ENCODE measurements at regions not wholly inside any gene's neighbourhood (a gene's known extent, or its start where the extent isn't known, plus 50 kb on each side); places are given as distances from the start of the nearest gene placed in this dataset.

- no peak overlapping the region for H3K27ac ChIP-seq (ENCODE audit: low read depth in 1 of 2, low read length in 2 of 2)
- no peaks in the 10 kb centered on the region for H3K4me1 ChIP-seq (ENCODE audit: control insufficient read depth in 4 of 4, insufficient read depth in 4 of 4, low read length in 3 of 4)
- no peak overlapping the region for H3K4me3 ChIP-seq (ENCODE audit: low read depth in 1 of 3, low read length in 3 of 3)
- no peak for TF ChIP-seq YY1 (IDR thresholded peaks at IDR 0.05)
- no peak for TF ChIP-seq REST (IDR thresholded peaks at IDR 0.05)
- no peak for TF ChIP-seq HNF4G (IDR thresholded peaks at IDR 0.05)
- TF ChIP-seq ZBTB33 (IDR thresholded peaks at IDR 0.05): no peak
- TF ChIP-seq RAD21 (IDR thresholded peaks at IDR 0.05): no peak
- TF ChIP-seq FOXA1 (IDR thresholded peaks at IDR 0.05): no peak
- TF ChIP-seq SP1 (IDR thresholded peaks at IDR 0.05): no peak
- TF ChIP-seq JUND (IDR thresholded peaks at IDR 0.05): no peak
- H3K27me3 ChIP-seq (ENCODE audit: control insufficient read depth in 4 of 4, insufficient read depth in 4 of 4, low read length in 3 of 4): peaks cover 0 to 4% (median 0%) of the 10 kb centered on the region in 4 donors
- no peaks in the 10 kb centered on the region for H3K36me3 ChIP-seq (ENCODE audit: control insufficient read depth in 4 of 4, insufficient read depth in 3 of 4, low read depth in 1 of 4, low read length in 3 of 4)
- no peak for DNase-seq (ENCODE audit: low spot score)
- H3K9me3 ChIP-seq (ENCODE audit: control insufficient read depth in 4 of 4, low read length in 3 of 4): no peaks in the 10 kb centered on the region
- H3K9ac ChIP-seq (ENCODE audit: low read depth in 1 of 2, low read length in 2 of 2): no peak overlapping the region
- 91% methylated on average over 5 of the region's 5 CpGs for WGBS
Observed at GRCh38 chrX:43106009-43106408, 328.0 kb upstream of the PPP1R2C start.

GRCh38 chrX:43108828-43109227 is 330.9 kb upstream of the PPP1R2C start:
- Histone ChIP-seq H3K4me1 (ENCODE audit: control insufficient read depth in 4 of 4, insufficient read depth in 4 of 4, low read length in 3 of 4) (no peaks in the 10 kb centered on the region), H3K4me3 (ENCODE audit: low read depth in 1 of 3, low read length in 3 of 3) (no peak overlapping the region), H3K9ac (ENCODE audit: low read depth in 1 of 2, low read length in 2 of 2) (no peak overlapping the region), H3K36me3 (ENCODE audit: control insufficient read depth in 4 of 4, insufficient read depth in 3 of 4, low read depth in 1 of 4, low read length in 3 of 4) (no peaks in the 10 kb centered on the region), H3K9me3 (ENCODE audit: control insufficient read depth in 4 of 4, low read length in 3 of 4) (no peaks in the 10 kb centered on the region), H3K27me3 (ENCODE audit: control insufficient read depth in 4 of 4, insufficient read depth in 4 of 4, low read length in 3 of 4) (no peaks in the 10 kb centered on the region), H3K27ac (ENCODE audit: low read depth in 1 of 2, low read length in 2 of 2) (no peak overlapping the region)
- 35% methylated on average over 2 of the region's 2 CpGs for WGBS
- no peak for DNase-seq (ENCODE audit: low spot score)
- TF ChIP-seq CTCF (IDR thresholded peaks at IDR 0.05; ENCODE audit: low read depth, low read length, missing input control) (no peak), YY1 (IDR thresholded peaks at IDR 0.05) (no peak)

GRCh38 chrX:43121637-43122036 is 343.7 kb upstream of the PPP1R2C start:
- Histone ChIP-seq H3K9ac (ENCODE audit: low read depth in 1 of 2, low read length in 2 of 2) (no peak overlapping the region), H3K36me3 (ENCODE audit: control insufficient read depth in 4 of 4, insufficient read depth in 3 of 4, low read depth in 1 of 4, low read length in 3 of 4) (no peaks in the 10 kb centered on the region), H3K4me3 (ENCODE audit: low read depth in 1 of 3, low read length in 3 of 3) (no peak overlapping the region), H3K4me1 (ENCODE audit: control insufficient read depth in 4 of 4, insufficient read depth in 4 of 4, low read length in 3 of 4) (no peaks in the 10 kb centered on the region), H3K9me3 (ENCODE audit: control insufficient read depth in 4 of 4, low read length in 3 of 4) (no peaks in the 10 kb centered on the region), H3K27me3 (ENCODE audit: control insufficient read depth in 4 of 4, insufficient read depth in 4 of 4, low read length in 3 of 4) (no peaks in the 10 kb centered on the region), H3K27ac (ENCODE audit: low read depth in 1 of 2, low read length in 2 of 2) (no peak overlapping the region)
- TF ChIP-seq HNF4G (IDR thresholded peaks at IDR 0.05) (no peak), NR2F2 (IDR thresholded peaks at IDR 0.05) (no peak), JUND (IDR thresholded peaks at IDR 0.05) (no peak), RAD21 (IDR thresholded peaks at IDR 0.05) (peak; percentile 4 to 22)
- 100% methylated on average over 1 of the region's 1 CpG for WGBS
- no peak for DNase-seq (ENCODE audit: low spot score)

Data from liver (tissue), 8 donors.